Gastroesophageal sphincter (tissue), 3 donors: ENCODE measurements at regions not wholly inside any gene's neighbourhood (a gene's known extent, or its start where the extent isn't known, plus 50 kb on each side); places are given as distances from the start of the nearest gene placed in this dataset.

Experiments
- CTCF ChIP-seq, 4 experiments: fragments of 200-600 bp in 2 of 4; fragments of 450-650 bp in 2 of 4; sonication (generic) in 1 of 4; IDR thresholded peaks; one replicate each; pipeline ENCODE4 v1.5.1; 2017 to 2019; ENCODE audit warnings: antibody characterized with exemption in 4 of 4, mild to moderate bottlenecking in 2 of 4, moderate library complexity in 2 of 4
- POLR2A ChIP-seq, 2 donors: fragments of 450-650 bp; IDR thresholded peaks; one replicate each; pipeline ENCODE4 v1.6.1; 2017; ENCODE audit warnings: antibody characterized with exemption in 2 of 2, mild to moderate bottlenecking in 2 of 2, moderate library complexity in 1 of 2

GRCh38 chr2:37582481-37583220 is 88.8 kb downstream of the CDC42EP3 start:
- TF ChIP-seq POLR2A (IDR thresholded peaks at IDR 0.05) (no peak), CTCF (IDR thresholded peaks at IDR 0.05) (no peak)
